ENCODE measurements at regions not wholly inside any gene's neighbourhood (a gene's known extent, or its start where the extent isn't known, plus 50 kb on each side); places are given as distances from the start of the nearest gene placed in this dataset.

DNA sequence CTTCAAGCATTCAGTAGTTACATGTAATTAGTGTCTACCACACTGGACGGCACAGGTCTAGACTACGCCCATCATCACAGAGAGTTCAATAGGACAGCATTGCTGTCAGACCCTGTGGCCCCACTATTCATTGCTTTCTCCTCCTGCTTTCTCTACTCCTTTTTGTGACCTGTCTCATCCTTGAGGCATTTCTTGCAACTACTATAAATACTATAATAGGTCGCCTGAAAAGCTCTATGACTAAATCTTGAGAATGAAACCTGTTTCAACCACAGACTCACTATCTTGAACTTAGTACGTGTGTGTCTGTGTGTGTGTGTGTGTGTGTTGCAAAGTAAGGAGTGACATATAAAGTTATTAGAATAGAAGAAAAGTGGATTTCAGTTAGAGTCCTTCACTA, 252.9 kb upstream of the KLF3 start:
- TF ChIP-seq ZNF382 (CRISPR knock-in tag; IDR thresholded peaks at IDR 0.05; ENCODE audit: borderline replicate concordance): no peak
- no peak for TF ChIP-seq ZNF335 (CRISPR knock-in tag; IDR thresholded peaks at IDR 0.05)
- no peak for TF ChIP-seq SOX6 (IDR thresholded peaks at IDR 0.05)
- TF ChIP-seq SOX6 (CRISPR knock-in tag; IDR thresholded peaks at IDR 0.05): no peak
- TF ChIP-seq POLR2AphosphoS5 (IDR thresholded peaks at IDR 0.05; ENCODE audit: low read depth, low read length): no peak
- TF ChIP-seq SRF (IDR thresholded peaks at IDR 0.05; ENCODE audit: low read depth, low read length): no peak
